ENCODE measurements at regions not wholly inside any gene's neighbourhood (a gene's known extent, or its start where the extent isn't known, plus 50 kb on each side); places are given as distances from the start of the nearest gene placed in this dataset.

- TF ChIP-seq ELF4 (IDR thresholded peaks at IDR 0.05) = no peak
- no peak for TF ChIP-seq TARDBP (IDR thresholded peaks at IDR 0.05)
- no peak for TF ChIP-seq FOXA1 (IDR thresholded peaks at IDR 0.05)
- no peak for TF ChIP-seq SP1 (IDR thresholded peaks at IDR 0.05)
- TF ChIP-seq CTBP1 (IDR thresholded peaks at IDR 0.05; ENCODE audit: borderline replicate concordance) = no peak
- TF ChIP-seq FOXM1 (IDR thresholded peaks at IDR 0.05; ENCODE audit: borderline replicate concordance) = no peak
- TF ChIP-seq ARNT (IDR thresholded peaks at IDR 0.05) = no peak
- no peak for TF ChIP-seq LEF1 (IDR thresholded peaks at IDR 0.05; ENCODE audit: borderline replicate concordance)
- TF ChIP-seq L3MBTL2 (conservative IDR thresholded peaks at IDR 0.05) = no peak
- TF ChIP-seq, protein P1, sequence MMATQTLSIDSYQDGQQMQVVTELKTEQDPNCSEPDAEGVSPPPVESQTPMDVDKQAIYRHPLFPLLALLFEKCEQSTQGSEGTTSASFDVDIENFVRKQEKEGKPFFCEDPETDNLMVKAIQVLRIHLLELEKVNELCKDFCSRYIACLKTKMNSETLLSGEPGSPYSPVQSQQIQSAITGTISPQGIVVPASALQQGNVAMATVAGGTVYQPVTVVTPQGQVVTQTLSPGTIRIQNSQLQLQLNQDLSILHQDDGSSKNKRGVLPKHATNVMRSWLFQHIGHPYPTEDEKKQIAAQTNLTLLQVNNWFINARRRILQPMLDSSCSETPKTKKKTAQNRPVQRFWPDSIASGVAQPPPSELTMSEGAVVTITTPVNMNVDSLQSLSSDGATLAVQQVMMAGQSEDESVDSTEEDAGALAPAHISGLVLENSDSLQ (IDR thresholded peaks at IDR 0.05) = no peak
- TF ChIP-seq SUZ12 (IDR thresholded peaks at IDR 0.05) = no peak
- no peak for TF ChIP-seq NFRKB (IDR thresholded peaks at IDR 0.05)
- no peak for TF ChIP-seq FOXK2 (IDR thresholded peaks at IDR 0.05)
- TF ChIP-seq ZNF384 (IDR thresholded peaks at IDR 0.05) = no peak
Measured at GRCh38 chr5:51582871-51583394, 199.7 kb downstream of the ISL1 start.

Measured in HEK293T (cell line).